22Rv1 (cell line): ENCODE measurements at regions not wholly inside any gene's neighbourhood (a gene's known extent, or its start where the extent isn't known, plus 50 kb on each side); places are given as distances from the start of the nearest gene placed in this dataset.

ENCODE experiments used
- ZFX ChIP-seq: fragments of 450-650 bp; IDR thresholded peaks from 2 replicates; pipeline ENCODE4 v1.6.1; 2017; ENCODE audit warnings: antibody characterized with exemption, borderline replicate concordance
- TF ChIP-seq, protein P1 (sequence below): fragments of 450-650 bp; IDR thresholded peaks from 2 replicates; pipeline ENCODE4 v1.5.1; 2017; ENCODE audit warnings: mild to moderate bottlenecking

GRCh38 chr4:23320931-23321587, 568.8 kb downstream of the PPARGC1A start:
- TF ChIP-seq, protein P1, sequence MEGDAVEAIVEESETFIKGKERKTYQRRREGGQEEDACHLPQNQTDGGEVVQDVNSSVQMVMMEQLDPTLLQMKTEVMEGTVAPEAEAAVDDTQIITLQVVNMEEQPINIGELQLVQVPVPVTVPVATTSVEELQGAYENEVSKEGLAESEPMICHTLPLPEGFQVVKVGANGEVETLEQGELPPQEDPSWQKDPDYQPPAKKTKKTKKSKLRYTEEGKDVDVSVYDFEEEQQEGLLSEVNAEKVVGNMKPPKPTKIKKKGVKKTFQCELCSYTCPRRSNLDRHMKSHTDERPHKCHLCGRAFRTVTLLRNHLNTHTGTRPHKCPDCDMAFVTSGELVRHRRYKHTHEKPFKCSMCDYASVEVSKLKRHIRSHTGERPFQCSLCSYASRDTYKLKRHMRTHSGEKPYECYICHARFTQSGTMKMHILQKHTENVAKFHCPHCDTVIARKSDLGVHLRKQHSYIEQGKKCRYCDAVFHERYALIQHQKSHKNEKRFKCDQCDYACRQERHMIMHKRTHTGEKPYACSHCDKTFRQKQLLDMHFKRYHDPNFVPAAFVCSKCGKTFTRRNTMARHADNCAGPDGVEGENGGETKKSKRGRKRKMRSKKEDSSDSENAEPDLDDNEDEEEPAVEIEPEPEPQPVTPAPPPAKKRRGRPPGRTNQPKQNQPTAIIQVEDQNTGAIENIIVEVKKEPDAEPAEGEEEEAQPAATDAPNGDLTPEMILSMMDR, result no peak
- no peak for TF ChIP-seq ZFX
